Body of pancreas (tissue), 4 donors: ENCODE measurements at regions not wholly inside any gene's neighbourhood (a gene's known extent, or its start where the extent isn't known, plus 50 kb on each side); places are given as distances from the start of the nearest gene placed in this dataset.
A peak's percentile ranks its signal among the peaks of the same experiment; 100 is the strongest.

Experiments used
- ATAC-seq: fragments of 150-250 bp; one replicate; pipeline ENCODE4 v1.9.1; 2016
- DNase-seq, 4 donors: peaks; one replicate each; pipeline ENCODE4 v3.0.0-alpha.2; 2019
- H3K27ac ChIP-seq, 4 donors: fragments of 200-600 bp; sonication (generic); 1 replicate in 3 of 4; 2 replicates in 1 of 4; pipeline versions ENCODE4 v1.5.1 to v1.6.1; 2016 to 2019; ENCODE audit warnings: mild to moderate bottlenecking in 1 of 4, mixed read lengths in 1 of 4, moderate library complexity in 1 of 4
- H3K27me3 ChIP-seq, 2 donors: fragments of 200-600 bp; sonication (generic); one replicate each; pipeline ENCODE4 v1.6.0; 2016; ENCODE audit warnings: mild to moderate bottlenecking in 1 of 2
- H3K36me3 ChIP-seq, 2 donors: fragments of 200-600 bp; sonication (generic); replicated peaks in 1 of 2; 2 replicates each; pipeline ENCODE4 v1.5.1; 2016; ENCODE audit warnings: low read depth in 2 of 2; ENCODE audit not compliant: insufficient read depth in 1 of 2
- H3K4me1 ChIP-seq: fragments of 200-600 bp; sonication (generic); one replicate; pipeline ENCODE4 v1.6.0; 2016
- H3K4me3 ChIP-seq, 2 donors: fragments of 200-600 bp; sonication (generic); 1 replicate in 1 of 2; 2 replicates in 1 of 2; pipeline ENCODE4 v1.5.1; 2016 to 2019
- H3K9me3 ChIP-seq, 3 donors: fragments of 200-600 bp; sonication (generic); 1 replicate in 2 of 3; 2 replicates in 1 of 3; pipeline ENCODE4 v1.5.1; 2016
- CTCF ChIP-seq, 7 experiments: fragments of 450-650 bp in 4 of 7; fragments of 200-600 bp in 3 of 7; sonication (generic) in 3 of 7; IDR thresholded peaks; one replicate each; pipeline ENCODE4 v1.5.1; 2016 to 2019; ENCODE audit warnings: antibody characterized with exemption in 7 of 7
- POLR2A ChIP-seq, 3 donors: fragments of 450-650 bp; IDR thresholded peaks; one replicate each; pipeline ENCODE4 v1.6.1; 2016; ENCODE audit warnings: antibody characterized with exemption in 3 of 3, mild to moderate bottlenecking in 2 of 3
- WGBS, 2 donors: methylation state at CpG; one replicate each; pipeline ENCODE4 v1.1.5; 2017; 5-methylcytosine and 5-hydroxymethylcytosine counted together
- intact Hi-C: fragments of 100-400 bp; cut with DNase I; formaldehyde crosslinking; loops from one replicate; pipeline ENCODE4 v1.15.1; 2023

GRCh38 chr6:76134651-76135050, 62.2 kb upstream of the IMPG1 start:
- ATAC-seq (peak; percentile 85), DNase-seq (peak; percentile 24 to 72 (median 38))
- no peak for TF ChIP-seq CTCF (IDR thresholded peaks at IDR 0.05)
- 2 to 9% methylated on average over 2 of the region's 2 CpGs for WGBS, 2 donors
- no peaks in the 10 kb centered on the region for H3K36me3 ChIP-seq
- intact Hi-C loops: no loop called here
- H3K9me3 ChIP-seq: no peaks in the 10 kb centered on the region
- H3K27me3 ChIP-seq: no peaks in the 10 kb centered on the region
- H3K4me3 ChIP-seq: no peak overlapping the region
- peaks cover 62% of the 10 kb centered on the region for H3K4me1 ChIP-seq
- H3K27ac ChIP-seq: peak overlapping the region in 3 of 4 donors; percentile 29 to 72 (median 65)

- Histone ChIP-seq H3K27me3 (no peaks in the 10 kb centered on the region), H3K4me1 (peaks cover 54% of the 10 kb centered on the region), H3K9me3 (no peaks in the 10 kb centered on the region), H3K27ac (peak overlapping the region in 3 of 4 donors; percentile 19 to 69 (median 61)), H3K4me3 (no peak overlapping the region), H3K36me3 (no peaks in the 10 kb centered on the region)
- intact Hi-C loops: no loop called here
- TF ChIP-seq CTCF (IDR thresholded peaks at IDR 0.05): no peak
- TF ChIP-seq POLR2A (IDR thresholded peaks at IDR 0.05): no peak
- peak; percentile 92 for ATAC-seq
- DNase-seq: peak; percentile 51 to 86 (median 69)
- 0 to 9% methylated on average over 1 of the region's 1 CpG for WGBS, 2 donors
These were observed 51.6 kb upstream of the IMPG1 start for GRCh38 chr6:76124018-76124417.
